C4-2B (cell line): ENCODE measurements at regions not wholly inside any gene's neighbourhood (a gene's known extent, or its start where the extent isn't known, plus 50 kb on each side); places are given as distances from the start of the nearest gene placed in this dataset.

Experiments
- CTCF ChIP-seq: fragments of 450-650 bp; conservative IDR thresholded peaks from 2 replicates; pipeline ENCODE4 v1.5.1; 2017; ENCODE audit warnings: mild to moderate bottlenecking
- ZFX ChIP-seq: fragments of 450-650 bp; IDR thresholded peaks from 2 replicates; pipeline ENCODE4 v1.6.1; 2017

GRCh38 chr18:38244480-38244879, 678.9 kb upstream of the CELF4 start:
- TF ChIP-seq CTCF (no peak), ZFX (no peak)
